CD14-positive monocyte (primary cell): ENCODE measurements at regions not wholly inside any gene's neighbourhood (a gene's known extent, or its start where the extent isn't known, plus 50 kb on each side); places are given as distances from the start of the nearest gene placed in this dataset.
A peak's percentile ranks its signal among the peaks of the same experiment; 100 is the strongest.

Experiments used
- DNase-seq, 3 donors: peaks; one replicate each; pipeline ENCODE4 v3.0.0-alpha.2; 2011 to 2022
- H2AFZ ChIP-seq: 2 replicates; pipeline ENCODE4 v1.6.0; 2012; ENCODE audit warnings: mild to moderate bottlenecking, low read depth, low read length, inconsistent platforms; ENCODE audit not compliant: insufficient read depth, poor library complexity, severe bottlenecking
- H3K27ac ChIP-seq, 2 donors: 1 replicate in 1 of 2; 2 replicates in 1 of 2; pipeline ENCODE4 v1.5.1; 2012 to 2013; ENCODE audit warnings: low read length in 2 of 2, control low read depth in 1 of 2, inconsistent platforms in 1 of 2, low read depth in 1 of 2, mild to moderate bottlenecking in 1 of 2
- H3K27me3 ChIP-seq, 2 donors: one replicate each; pipeline versions ENCODE4 v1.6.0 to v1.6.1; 2011 to 2013; ENCODE audit warnings: low read length in 2 of 2; ENCODE audit not compliant: control insufficient read depth in 2 of 2, insufficient read depth in 2 of 2
- H3K36me3 ChIP-seq, 2 donors: replicated peaks in 1 of 2; 1 replicate in 1 of 2; 2 replicates in 1 of 2; pipeline versions ENCODE4 v1.5.1 to v1.6.1; 2012 to 2013; ENCODE audit warnings: low read length in 2 of 2, control low read depth in 1 of 2, inconsistent platforms in 1 of 2, mild to moderate bottlenecking in 1 of 2; ENCODE audit not compliant: insufficient read depth in 2 of 2, control insufficient read depth in 1 of 2
- H3K4me1 ChIP-seq, 2 donors: 1 replicate in 1 of 2; 2 replicates in 1 of 2; pipeline versions ENCODE4 v1.5.1 to v1.6.1; 2012 to 2013; ENCODE audit warnings: low read length in 2 of 2, control low read depth in 1 of 2, inconsistent platforms in 1 of 2, mild to moderate bottlenecking in 1 of 2, moderate library complexity in 1 of 2; ENCODE audit not compliant: insufficient read depth in 2 of 2, control insufficient read depth in 1 of 2
- H3K4me2 ChIP-seq: replicated peaks from 2 replicates; pipeline ENCODE3; 2012; ENCODE audit warnings: low read length, moderate library complexity, mild to moderate bottlenecking; ENCODE audit not compliant: poor library complexity, severe bottlenecking; ENCODE audit errors: extremely low read depth
- H3K4me3 ChIP-seq, 3 experiments: fragments of 200-600 bp in 1 of 3; sonication (generic) in 1 of 3; replicated peaks in 1 of 3; 1 replicate in 2 of 3; 2 replicates in 1 of 3; pipeline ENCODE4 v1.5.1; 2011 to 2013; ENCODE audit warnings: low read length in 3 of 3, mild to moderate bottlenecking in 3 of 3, control low read depth in 2 of 3, low read depth in 2 of 3, inconsistent platforms in 1 of 3, moderate library complexity in 1 of 3
- H3K79me2 ChIP-seq: 2 replicates; pipeline ENCODE4 v1.6.0; 2012; ENCODE audit warnings: mild to moderate bottlenecking, control low read depth, inconsistent platforms, low read length, moderate library complexity; ENCODE audit not compliant: insufficient read depth
- H3K9ac ChIP-seq: 2 replicates; pipeline ENCODE4 v1.6.0; 2017; ENCODE audit warnings: low read length, mild to moderate bottlenecking; ENCODE audit not compliant: insufficient read depth, poor library complexity, severe bottlenecking
- H3K9me3 ChIP-seq, 2 donors: replicated peaks in 1 of 2; 1 replicate in 1 of 2; 2 replicates in 1 of 2; pipeline versions ENCODE4 v1.5.1 to v1.6.1; 2012 to 2013; ENCODE audit warnings: low read length in 2 of 2, control low read depth in 1 of 2; ENCODE audit not compliant: control insufficient read depth in 1 of 2, insufficient read depth in 1 of 2
- H4K20me1 ChIP-seq: 2 replicates; pipeline ENCODE4 v1.6.0; 2012; ENCODE audit warnings: mild to moderate bottlenecking, low read length, control low read depth, moderate library complexity; ENCODE audit not compliant: insufficient read depth
- H3K27ac Mint-ChIP-seq, 7 donors: one replicate each; pipeline ENCODE4 v1.8.0; 2020; ENCODE audit warnings: mild to moderate bottlenecking in 7 of 7, mixed read lengths in 7 of 7, moderate library complexity in 6 of 7, inconsistent platforms in 2 of 7
- H3K27me3 Mint-ChIP-seq, 3 donors: one replicate each; pipeline ENCODE4 v1.8.0; 2021 to 2022; ENCODE audit warnings: low read depth in 3 of 3, mild to moderate bottlenecking in 3 of 3, mixed read lengths in 3 of 3, moderate library complexity in 3 of 3, inconsistent platforms in 1 of 3
- H3K36me3 Mint-ChIP-seq, 2 donors: one replicate each; pipeline ENCODE4 v1.8.0; 2020; ENCODE audit warnings: mixed read lengths in 2 of 2, inconsistent platforms in 1 of 2, mild to moderate bottlenecking in 1 of 2
- H3K4me1 Mint-ChIP-seq: one replicate; pipeline ENCODE4 v1.8.0; 2020; ENCODE audit warnings: mild to moderate bottlenecking, mixed read lengths
- H3K4me3 Mint-ChIP-seq, 2 donors: one replicate each; pipeline ENCODE4 v1.8.0; 2020; ENCODE audit warnings: mild to moderate bottlenecking in 2 of 2, mixed read lengths in 2 of 2, moderate library complexity in 1 of 2
- H3K9me3 Mint-ChIP-seq, 7 donors: one replicate each; pipeline ENCODE4 v1.8.0; 2020 to 2022; ENCODE audit warnings: mixed read lengths in 7 of 7, mild to moderate bottlenecking in 6 of 7, moderate library complexity in 6 of 7, inconsistent platforms in 2 of 7
- CTCF ChIP-seq: fragments of 200-600 bp; IDR thresholded peaks from one replicate; pipeline ENCODE4 v1.8.0; 2022; ENCODE audit warnings: antibody characterized with exemption, mild to moderate bottlenecking
- WGBS: methylation state at CpG from one replicate; pipeline ENCODE4 v1.1.5; 2013; ENCODE audit warnings: missing lambda C conversion rate; ENCODE audit not compliant: insufficient coverage; 5-methylcytosine and 5-hydroxymethylcytosine counted together
- intact Hi-C, 2 donors: fragments of 100-400 bp; cut with micrococcal nuclease; formaldehyde crosslinking; loops; one replicate each; pipeline versions ENCODE4 v1.15.0 to v1.15.1; 2023

GRCh38 chr12:111033281-111034082 lies 113.1 kb upstream of the MYL2 start:
- no peak overlapping the region for H3K27ac Mint-ChIP-seq
- H3K4me1 ChIP-seq: peaks cover 17 to 26% of the 10 kb centered on the region in 2 donors
- H3K9me3 Mint-ChIP-seq: peaks cover 0 to 19% (median 12%) of the 10 kb centered on the region in 7 donors
- no peaks in the 10 kb centered on the region for H4K20me1 ChIP-seq
- no peak overlapping the region for H3K9ac ChIP-seq
- peak overlapping the region in 1 of 2 donors; percentile 77 for H3K4me3 Mint-ChIP-seq
- peaks cover 0 to 5% of the 10 kb centered on the region in 2 donors for H3K36me3 Mint-ChIP-seq
- H3K9me3 ChIP-seq: peaks cover 0 to 22% of the 10 kb centered on the region in 2 donors
- H3K4me1 Mint-ChIP-seq: peaks cover 24% of the 10 kb centered on the region
- peaks cover 68 to 87% (median 71%) of the 10 kb centered on the region in 3 donors for H3K27me3 Mint-ChIP-seq
- H3K36me3 ChIP-seq: no peaks in the 10 kb centered on the region
- H3K4me3 ChIP-seq: no peak overlapping the region
- H3K4me2 ChIP-seq: peak overlapping the region; percentile 72
- no peak for DNase-seq
- 2% methylated on average over 52 of the region's 93 CpGs for whole genome bisulfite sequencing
- TF ChIP-seq CTCF: peak; percentile 30
- H3K79me2 ChIP-seq: no peaks in the 10 kb centered on the region
- H2AFZ ChIP-seq: no peak overlapping the region
- no peak overlapping the region for H3K27ac ChIP-seq
- peaks cover 63 to 77% of the 10 kb centered on the region in 2 donors for H3K27me3 ChIP-seq
- intact Hi-C loops: no loop called here

GRCh38 chr12:111032591-111032919 lies 112.2 kb upstream of the MYL2 start:
- no peak overlapping the region for H3K27ac Mint-ChIP-seq
- WGBS: 44% methylated on average over 4 of the region's 5 CpGs

More at GRCh38 chr12:111032591-111032919, 112.2 kb upstream of the MYL2 start:
- Histone ChIP-seq H4K20me1 (no peaks in the 10 kb centered on the region), H3K79me2 (no peaks in the 10 kb centered on the region), H3K4me1 (peaks cover 17 to 26% of the 10 kb centered on the region in 2 donors), H3K36me3 (no peaks in the 10 kb centered on the region), H3K9ac (no peak overlapping the region), H2AFZ (no peak overlapping the region), H3K4me3 (no peak overlapping the region), H3K4me2 (no peak overlapping the region), H3K9me3 (peaks cover 0 to 22% of the 10 kb centered on the region in 2 donors), H3K27ac (no peak overlapping the region), H3K27me3 (peaks cover 54 to 68% of the 10 kb centered on the region in 2 donors)
- H3K27me3 Mint-ChIP-seq: peaks cover 61 to 81% (median 61%) of the 10 kb centered on the region in 3 donors
- intact Hi-C loops: no loop called here
- H3K36me3 Mint-ChIP-seq: peaks cover 0 to 5% of the 10 kb centered on the region in 2 donors
- peaks cover 24% of the 10 kb centered on the region for H3K4me1 Mint-ChIP-seq
- peak overlapping the region in 1 of 2 donors; percentile 69 for H3K4me3 Mint-ChIP-seq
- peaks cover 0 to 19% (median 12%) of the 10 kb centered on the region in 7 donors for H3K9me3 Mint-ChIP-seq
- no peak for TF ChIP-seq CTCF
- no peak for DNase-seq
